HepG2 (cell line): ENCODE measurements at regions not wholly inside any gene's neighbourhood (a gene's known extent, or its start where the extent isn't known, plus 50 kb on each side); places are given as distances from the start of the nearest gene placed in this dataset.

Experiments used
- IRF2 ChIP-seq: IDR thresholded peaks from 2 replicates; pipeline ENCODE4 v1.6.1; 2018; ENCODE audit warnings: missing genetic modification reagents, missing compliant biosample characterization
- POLR2AphosphoS5 ChIP-seq: IDR thresholded peaks from 2 replicates; pipeline ENCODE4 v1.6.1; 2012; ENCODE audit warnings: low read depth, low read length
- RAD51 ChIP-seq: fragments of 450-650 bp; IDR thresholded peaks from 2 replicates; pipeline ENCODE4 v1.6.1; 2016; ENCODE audit warnings: borderline replicate concordance
- REST ChIP-seq, 2 experiments: IDR thresholded peaks; 2 replicates each; pipeline ENCODE4 v1.6.1; 2011 to 2012; ENCODE audit warnings: low read length in 2 of 2, borderline replicate concordance in 1 of 2, low read depth in 1 of 2, mild to moderate bottlenecking in 1 of 2, moderate library complexity in 1 of 2
- TAF1 ChIP-seq: sonication (generic); formaldehyde crosslinking; IDR thresholded peaks from 2 replicates; pipeline ENCODE4 v1.4.0; 2020; ENCODE audit warnings: missing genetic modification reagents
- TEAD3 ChIP-seq: optimal IDR thresholded peaks from 2 replicates; pipeline ENCODE3; 2016; ENCODE audit warnings: borderline replicate concordance
- ZNF788 ChIP-seq: sonication (generic); formaldehyde crosslinking; IDR thresholded peaks from 2 replicates; pipeline ENCODE4 v1.5.0; 2020; ENCODE audit warnings: mild to moderate bottlenecking, missing genetic modification reagents, borderline replicate concordance
- TF ChIP-seq, protein P1 (sequence below): sonication (generic); formaldehyde crosslinking; IDR thresholded peaks from 2 replicates; pipeline ENCODE4 v1.4.0; 2020; ENCODE audit warnings: missing genetic modification reagents, borderline replicate concordance
- TF ChIP-seq, protein P2 (sequence below): fragments of 450-650 bp; IDR thresholded peaks from 2 replicates; pipeline ENCODE4 v1.6.1; 2017
- TF ChIP-seq, protein P3 (sequence below): sonication (generic); formaldehyde crosslinking; IDR thresholded peaks from 2 replicates; pipeline ENCODE4 v1.5.0; 2020; ENCODE audit warnings: missing genetic modification reagents

GRCh38 chr5:103866169-103866568 is 303.6 kb upstream of the NUDT12 start:
- TF ChIP-seq, protein P1, sequence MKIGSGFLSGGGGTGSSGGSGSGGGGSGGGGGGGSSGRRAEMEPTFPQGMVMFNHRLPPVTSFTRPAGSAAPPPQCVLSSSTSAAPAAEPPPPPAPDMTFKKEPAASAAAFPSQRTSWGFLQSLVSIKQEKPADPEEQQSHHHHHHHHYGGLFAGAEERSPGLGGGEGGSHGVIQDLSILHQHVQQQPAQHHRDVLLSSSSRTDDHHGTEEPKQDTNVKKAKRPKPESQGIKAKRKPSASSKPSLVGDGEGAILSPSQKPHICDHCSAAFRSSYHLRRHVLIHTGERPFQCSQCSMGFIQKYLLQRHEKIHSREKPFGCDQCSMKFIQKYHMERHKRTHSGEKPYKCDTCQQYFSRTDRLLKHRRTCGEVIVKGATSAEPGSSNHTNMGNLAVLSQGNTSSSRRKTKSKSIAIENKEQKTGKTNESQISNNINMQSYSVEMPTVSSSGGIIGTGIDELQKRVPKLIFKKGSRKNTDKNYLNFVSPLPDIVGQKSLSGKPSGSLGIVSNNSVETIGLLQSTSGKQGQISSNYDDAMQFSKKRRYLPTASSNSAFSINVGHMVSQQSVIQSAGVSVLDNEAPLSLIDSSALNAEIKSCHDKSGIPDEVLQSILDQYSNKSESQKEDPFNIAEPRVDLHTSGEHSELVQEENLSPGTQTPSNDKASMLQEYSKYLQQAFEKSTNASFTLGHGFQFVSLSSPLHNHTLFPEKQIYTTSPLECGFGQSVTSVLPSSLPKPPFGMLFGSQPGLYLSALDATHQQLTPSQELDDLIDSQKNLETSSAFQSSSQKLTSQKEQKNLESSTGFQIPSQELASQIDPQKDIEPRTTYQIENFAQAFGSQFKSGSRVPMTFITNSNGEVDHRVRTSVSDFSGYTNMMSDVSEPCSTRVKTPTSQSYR (CRISPR knock-in tag) = no peak
- TF ChIP-seq TEAD3 (CRISPR knock-in tag) (no peak), REST (IDR thresholded peaks at IDR 0.05; ENCODE audit: borderline replicate concordance in 1 of 2, low read depth in 1 of 2, low read length in 2 of 2) (no peak), TAF1 (CRISPR knock-in tag) (no peak), ZNF788 (no peak), IRF2 (CRISPR knock-in tag) (no peak), POLR2AphosphoS5 (no peak), RAD51 (no peak)
- TF ChIP-seq, protein P2, sequence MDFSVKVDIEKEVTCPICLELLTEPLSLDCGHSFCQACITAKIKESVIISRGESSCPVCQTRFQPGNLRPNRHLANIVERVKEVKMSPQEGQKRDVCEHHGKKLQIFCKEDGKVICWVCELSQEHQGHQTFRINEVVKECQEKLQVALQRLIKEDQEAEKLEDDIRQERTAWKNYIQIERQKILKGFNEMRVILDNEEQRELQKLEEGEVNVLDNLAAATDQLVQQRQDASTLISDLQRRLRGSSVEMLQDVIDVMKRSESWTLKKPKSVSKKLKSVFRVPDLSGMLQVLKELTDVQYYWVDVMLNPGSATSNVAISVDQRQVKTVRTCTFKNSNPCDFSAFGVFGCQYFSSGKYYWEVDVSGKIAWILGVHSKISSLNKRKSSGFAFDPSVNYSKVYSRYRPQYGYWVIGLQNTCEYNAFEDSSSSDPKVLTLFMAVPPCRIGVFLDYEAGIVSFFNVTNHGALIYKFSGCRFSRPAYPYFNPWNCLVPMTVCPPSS = no peak
- TF ChIP-seq, protein P3, sequence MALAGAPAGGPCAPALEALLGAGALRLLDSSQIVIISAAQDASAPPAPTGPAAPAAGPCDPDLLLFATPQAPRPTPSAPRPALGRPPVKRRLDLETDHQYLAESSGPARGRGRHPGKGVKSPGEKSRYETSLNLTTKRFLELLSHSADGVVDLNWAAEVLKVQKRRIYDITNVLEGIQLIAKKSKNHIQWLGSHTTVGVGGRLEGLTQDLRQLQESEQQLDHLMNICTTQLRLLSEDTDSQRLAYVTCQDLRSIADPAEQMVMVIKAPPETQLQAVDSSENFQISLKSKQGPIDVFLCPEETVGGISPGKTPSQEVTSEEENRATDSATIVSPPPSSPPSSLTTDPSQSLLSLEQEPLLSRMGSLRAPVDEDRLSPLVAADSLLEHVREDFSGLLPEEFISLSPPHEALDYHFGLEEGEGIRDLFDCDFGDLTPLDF (CRISPR knock-in tag) = no peak
